Panc1 (cell line): ENCODE measurements at regions not wholly inside any gene's neighbourhood (a gene's known extent, or its start where the extent isn't known, plus 50 kb on each side); places are given as distances from the start of the nearest gene placed in this dataset.

Source experiments
- POLR2AphosphoS5 ChIP-seq: IDR thresholded peaks from 2 replicates; pipeline ENCODE4 v1.6.1; 2012; ENCODE audit warnings: mild to moderate bottlenecking, low read depth, low read length, moderate library complexity
- TF ChIP-seq, protein P1 (sequence below): fragments of 450-650 bp; IDR thresholded peaks from 2 replicates; pipeline ENCODE4 v1.5.1; 2017; ENCODE audit warnings: mild to moderate bottlenecking

DNA sequence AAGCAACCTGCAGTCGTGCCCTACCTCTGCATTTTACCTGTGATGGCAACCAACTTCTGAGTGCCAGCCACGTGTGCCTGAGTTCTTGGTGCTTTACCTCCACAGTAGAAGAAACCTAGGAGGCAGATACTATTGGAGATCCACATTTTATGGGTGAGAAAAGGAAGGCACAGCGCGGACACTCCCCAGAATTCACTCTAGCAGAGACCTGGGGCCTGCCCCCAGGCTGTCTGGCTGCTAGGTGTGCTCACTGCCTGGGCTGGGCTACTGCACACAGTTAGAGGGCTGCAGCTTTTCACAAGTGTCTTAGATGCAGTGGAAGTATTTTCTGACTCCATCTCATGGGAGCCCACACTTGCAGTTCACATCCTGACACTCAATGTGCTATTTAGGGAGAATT, 598.8 kb upstream of the ADAMTS16 start:
- TF ChIP-seq, protein P1, sequence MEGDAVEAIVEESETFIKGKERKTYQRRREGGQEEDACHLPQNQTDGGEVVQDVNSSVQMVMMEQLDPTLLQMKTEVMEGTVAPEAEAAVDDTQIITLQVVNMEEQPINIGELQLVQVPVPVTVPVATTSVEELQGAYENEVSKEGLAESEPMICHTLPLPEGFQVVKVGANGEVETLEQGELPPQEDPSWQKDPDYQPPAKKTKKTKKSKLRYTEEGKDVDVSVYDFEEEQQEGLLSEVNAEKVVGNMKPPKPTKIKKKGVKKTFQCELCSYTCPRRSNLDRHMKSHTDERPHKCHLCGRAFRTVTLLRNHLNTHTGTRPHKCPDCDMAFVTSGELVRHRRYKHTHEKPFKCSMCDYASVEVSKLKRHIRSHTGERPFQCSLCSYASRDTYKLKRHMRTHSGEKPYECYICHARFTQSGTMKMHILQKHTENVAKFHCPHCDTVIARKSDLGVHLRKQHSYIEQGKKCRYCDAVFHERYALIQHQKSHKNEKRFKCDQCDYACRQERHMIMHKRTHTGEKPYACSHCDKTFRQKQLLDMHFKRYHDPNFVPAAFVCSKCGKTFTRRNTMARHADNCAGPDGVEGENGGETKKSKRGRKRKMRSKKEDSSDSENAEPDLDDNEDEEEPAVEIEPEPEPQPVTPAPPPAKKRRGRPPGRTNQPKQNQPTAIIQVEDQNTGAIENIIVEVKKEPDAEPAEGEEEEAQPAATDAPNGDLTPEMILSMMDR: no peak
- TF ChIP-seq POLR2AphosphoS5: no peak
